DOHH2 (cell line): ENCODE measurements at regions not wholly inside any gene's neighbourhood (a gene's known extent, or its start where the extent isn't known, plus 50 kb on each side); places are given as distances from the start of the nearest gene placed in this dataset.

Source experiments
- H3F3A ChIP-seq: fragments of 200-600 bp; sonication (generic), shearing (Covaris generic); 2 replicates; pipeline ENCODE4 v1.6.0; 2016; ENCODE audit warnings: antibody characterized with exemption, mild to moderate bottlenecking; ENCODE audit not compliant: control insufficient read depth, insufficient read depth
- H3K27ac ChIP-seq: fragments of 200-600 bp; sonication (generic); 2 replicates; pipeline ENCODE4 v1.5.1; 2014; ENCODE audit warnings: low read depth, mild to moderate bottlenecking, low read length, moderate library complexity
- H3K27me3 ChIP-seq: fragments of 200-600 bp; sonication (generic); 2 replicates; pipeline ENCODE4 v1.6.1; 2014; ENCODE audit warnings: mild to moderate bottlenecking, low read length, mixed read lengths; ENCODE audit not compliant: control insufficient read depth
- H3K36me3 ChIP-seq: fragments of 200-600 bp; sonication (generic); 2 replicates; pipeline ENCODE4 v1.6.1; 2014; ENCODE audit warnings: mild to moderate bottlenecking, low read length, moderate library complexity, mixed read lengths; ENCODE audit not compliant: control insufficient read depth
- H3K4me1 ChIP-seq: fragments of 200-600 bp; sonication (generic); 2 replicates; pipeline ENCODE4 v1.6.1; 2014; ENCODE audit warnings: mild to moderate bottlenecking, low read length, mixed read lengths; ENCODE audit not compliant: control insufficient read depth
- H3K4me2 ChIP-seq: fragments of 200-600 bp; sonication (generic); 2 replicates; pipeline ENCODE4 v1.6.0; 2014; ENCODE audit warnings: mild to moderate bottlenecking, low read length, moderate library complexity
- H3K4me3 ChIP-seq: fragments of 200-600 bp; sonication (generic); 2 replicates; pipeline ENCODE4 v1.5.1; 2014; ENCODE audit warnings: mild to moderate bottlenecking, low read length, mixed read lengths
- H3K79me2 ChIP-seq: fragments of 200-600 bp; sonication (generic); 2 replicates; pipeline ENCODE4 v1.6.1; 2014; ENCODE audit warnings: mild to moderate bottlenecking, low read length, mixed read lengths; ENCODE audit not compliant: control insufficient read depth
- H3K9me2 ChIP-seq: fragments of 200-600 bp; sonication (generic); replicated peaks from 2 replicates; pipeline ENCODE4 v1.6.1; 2014; ENCODE audit warnings: mild to moderate bottlenecking, low read length, mixed read lengths; ENCODE audit not compliant: control insufficient read depth
- H3K9me3 ChIP-seq: fragments of 200-600 bp; sonication (generic); 2 replicates; pipeline ENCODE4 v1.6.1; 2014; ENCODE audit warnings: antibody characterized with exemption, low read length, mixed read lengths; ENCODE audit not compliant: control insufficient read depth, insufficient read depth
- H4K20me1 ChIP-seq: fragments of 200-600 bp; sonication (generic); 2 replicates; pipeline ENCODE4 v1.6.0; 2014; ENCODE audit warnings: low read depth, mild to moderate bottlenecking, antibody characterized with exemption, low read length, moderate library complexity; ENCODE audit not compliant: control insufficient read depth, insufficient read depth
- CTCF ChIP-seq: fragments of 200-600 bp; sonication (generic); IDR thresholded peaks from one replicate; pipeline ENCODE4 v1.5.1; 2014; ENCODE audit warnings: antibody characterized with exemption, mild to moderate bottlenecking, low read depth, low read length; ENCODE audit not compliant: poor library complexity, severe bottlenecking
- EZH2phosphoT487 ChIP-seq: fragments of 200-600 bp; sonication (generic); IDR thresholded peaks from 2 replicates; pipeline ENCODE4 v1.6.1; 2017; ENCODE audit warnings: borderline replicate concordance, mild to moderate bottlenecking, antibody characterized with exemption, low read length, moderate library complexity, mixed read lengths

DNA sequence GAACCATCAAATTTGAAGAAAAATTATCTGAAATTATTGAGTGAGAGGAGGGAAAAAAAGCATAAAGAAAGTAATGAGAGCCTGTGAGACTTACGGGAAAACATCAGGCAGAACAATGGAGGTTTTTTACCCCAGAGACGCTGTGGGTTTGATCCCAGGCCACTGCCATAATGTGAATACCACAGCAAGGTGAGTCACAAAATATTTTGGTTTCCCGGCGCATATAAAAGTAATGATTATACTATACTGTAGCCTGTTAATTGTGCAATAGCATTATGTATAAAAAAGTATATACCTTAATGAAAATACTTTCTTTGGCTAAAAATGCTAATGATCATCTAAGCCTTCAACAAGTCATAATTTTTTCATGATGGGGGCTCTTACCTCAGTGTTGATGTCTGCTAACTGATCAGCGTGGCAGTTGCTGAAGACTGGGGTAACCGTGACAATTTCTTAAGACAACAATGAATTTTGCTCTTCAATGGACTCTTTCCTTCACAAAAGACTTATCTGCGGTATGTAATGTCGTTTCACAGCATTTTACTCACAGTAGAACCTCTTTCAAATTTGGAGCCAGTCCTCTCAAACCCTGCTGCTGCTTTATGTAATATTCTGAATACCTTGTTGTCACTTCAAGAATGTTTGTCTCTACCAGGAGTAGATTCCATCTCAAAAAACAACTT is 97.0 kb upstream of the FAM20C start:
- no peak for TF ChIP-seq CTCF
- no peak for TF ChIP-seq EZH2phosphoT487

DNA sequence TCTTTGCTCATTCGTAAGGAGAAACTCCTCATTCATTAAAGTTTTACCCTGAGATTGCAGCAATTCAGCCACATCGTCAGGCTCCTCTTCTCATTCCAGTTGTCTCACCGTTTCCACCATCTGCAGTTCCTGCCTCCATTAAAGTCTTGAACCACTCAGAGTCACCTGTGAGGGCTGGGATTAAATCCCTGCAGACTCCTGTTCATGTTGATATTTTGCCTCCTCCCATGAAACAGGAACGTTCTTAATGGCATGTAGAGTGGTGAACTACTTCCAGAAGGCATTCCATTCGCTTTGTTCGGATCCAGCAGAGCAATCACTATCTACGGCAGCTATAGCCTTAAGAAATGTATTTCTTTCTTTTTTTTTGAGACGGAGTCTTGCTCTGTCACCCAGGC is 96.5 kb upstream of the FAM20C start:
- Histone ChIP-seq H3K27ac (no peak overlapping the region), H3F3A (no peaks in the 10 kb centered on the region), H3K4me3 (no peak overlapping the region), H3K79me2 (no peaks in the 10 kb centered on the region), H3K4me2 (no peak overlapping the region), H3K27me3 (no peaks in the 10 kb centered on the region), H3K9me2 (no peaks in the 10 kb centered on the region), H3K4me1 (no peaks in the 10 kb centered on the region), H3K36me3 (no peaks in the 10 kb centered on the region), H3K9me3 (peaks cover 2% of the 10 kb centered on the region; the same call in 1 of the 2 replicates), H4K20me1 (no peaks in the 10 kb centered on the region)
- no peak for TF ChIP-seq CTCF
- TF ChIP-seq EZH2phosphoT487 = no peak

More for the DNA sequence above, 97.0 kb upstream of the FAM20C start:
- Histone ChIP-seq H3K4me3 (no peak overlapping the region), H3K9me2 (no peaks in the 10 kb centered on the region), H3K79me2 (no peaks in the 10 kb centered on the region), H3K27me3 (no peaks in the 10 kb centered on the region), H3K27ac (no peak overlapping the region), H3K4me1 (no peaks in the 10 kb centered on the region), H3F3A (no peaks in the 10 kb centered on the region), H3K36me3 (no peaks in the 10 kb centered on the region), H3K9me3 (peaks cover 6% of the 10 kb centered on the region; the same call in 1 of the 2 replicates), H4K20me1 (no peaks in the 10 kb centered on the region), H3K4me2 (no peak overlapping the region)

DNA sequence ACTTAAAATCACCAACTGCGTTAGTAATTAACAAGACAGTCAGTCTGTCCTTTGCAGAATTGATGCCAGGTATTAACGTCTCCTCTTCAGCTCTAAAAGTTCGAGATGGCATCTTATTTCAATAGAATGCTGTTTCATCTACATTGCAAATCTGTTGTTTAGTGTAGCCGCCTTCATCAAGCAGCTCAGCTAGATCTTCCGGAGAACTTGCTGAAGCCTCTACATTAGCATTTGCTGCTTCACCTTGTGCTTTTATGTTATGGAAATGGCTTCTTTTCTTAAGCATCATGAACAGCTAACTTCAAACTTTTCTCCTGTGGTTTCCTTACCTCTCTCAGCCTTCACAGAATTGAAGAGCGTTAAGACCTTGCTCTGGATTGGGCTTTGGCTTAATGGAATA is 95.5 kb upstream of the FAM20C start:
- no peaks in the 10 kb centered on the region for H3K36me3 ChIP-seq
- no peak overlapping the region for H3K27ac ChIP-seq
- H3K4me1 ChIP-seq = no peaks in the 10 kb centered on the region
- no peaks in the 10 kb centered on the region for H3K79me2 ChIP-seq
- no peak overlapping the region for H3K4me2 ChIP-seq
- no peaks in the 10 kb centered on the region for H3K9me3 ChIP-seq
- H4K20me1 ChIP-seq = no peaks in the 10 kb centered on the region
- no peak for TF ChIP-seq CTCF
- TF ChIP-seq EZH2phosphoT487 = no peak
- H3K9me2 ChIP-seq = no peaks in the 10 kb centered on the region
- H3K4me3 ChIP-seq = no peak overlapping the region
- no peaks in the 10 kb centered on the region for H3K27me3 ChIP-seq
- no peaks in the 10 kb centered on the region for H3F3A ChIP-seq
